ENCODE measurements at regions not wholly inside any gene's neighbourhood (a gene's known extent, or its start where the extent isn't known, plus 50 kb on each side); places are given as distances from the start of the nearest gene placed in this dataset.

- TF ChIP-seq EZH2phosphoT487 (conservative IDR thresholded peaks at IDR 0.05; ENCODE audit: low read length): no peak
- no peak for TF ChIP-seq CTCF (IDR thresholded peaks at IDR 0.05; ENCODE audit: insufficient read depth, low read length, poor library complexity, severe bottlenecking)
- Histone ChIP-seq H3K9me3 (ENCODE audit: insufficient read depth, low read length) (no peaks in the 10 kb centered on the region), H3K4me3 (ENCODE audit: insufficient read depth, low read length, poor library complexity, severe bottlenecking) (no peak overlapping the region), H3F3A (ENCODE audit: insufficient read depth) (no peaks in the 10 kb centered on the region), H4K20me1 (ENCODE audit: low read depth, low read length) (no peaks in the 10 kb centered on the region), H3K79me2 (ENCODE audit: insufficient read depth, low read length) (no peaks in the 10 kb centered on the region), H3K27ac (ENCODE audit: low read depth, low read length) (no peak overlapping the region), H3K4me2 (ENCODE audit: low read depth, low read length, poor library complexity, severe bottlenecking) (no peak overlapping the region), H3K36me3 (ENCODE audit: low read length) (no peaks in the 10 kb centered on the region), H3K27me3 (ENCODE audit: low read length) (no peaks in the 10 kb centered on the region), H2AFZ (ENCODE audit: low read depth, low read length, severe bottlenecking) (no peak overlapping the region), H3K9ac (ENCODE audit: low read length) (no peak overlapping the region), H3K9me2 (replicated peaks; ENCODE audit: insufficient read depth, low read length) (no peaks in the 10 kb centered on the region)
Observed at GRCh38 chr12:24111616-24112015, 162.1 kb upstream of the SOX5 start.

GRCh38 chr12:24111086-24111485 lies 161.6 kb upstream of the SOX5 start:
- TF ChIP-seq CTCF (IDR thresholded peaks at IDR 0.05; ENCODE audit: insufficient read depth, low read length, poor library complexity, severe bottlenecking) (no peak), EZH2phosphoT487 (conservative IDR thresholded peaks at IDR 0.05; ENCODE audit: low read length) (no peak)
- Histone ChIP-seq H3K4me2 (ENCODE audit: low read depth, low read length, poor library complexity, severe bottlenecking) (no peak overlapping the region), H3K9me2 (replicated peaks; ENCODE audit: insufficient read depth, low read length) (no peaks in the 10 kb centered on the region), H3K27ac (ENCODE audit: low read depth, low read length) (no peak overlapping the region), H3K27me3 (ENCODE audit: low read length) (no peaks in the 10 kb centered on the region), H3K9ac (ENCODE audit: low read length) (no peak overlapping the region), H2AFZ (ENCODE audit: low read depth, low read length, severe bottlenecking) (no peak overlapping the region), H3K4me3 (ENCODE audit: insufficient read depth, low read length, poor library complexity, severe bottlenecking) (no peak overlapping the region), H3K79me2 (ENCODE audit: insufficient read depth, low read length) (no peaks in the 10 kb centered on the region), H4K20me1 (ENCODE audit: low read depth, low read length) (no peaks in the 10 kb centered on the region), H3F3A (ENCODE audit: insufficient read depth) (no peaks in the 10 kb centered on the region), H3K36me3 (ENCODE audit: low read length) (no peaks in the 10 kb centered on the region), H3K9me3 (ENCODE audit: insufficient read depth, low read length) (no peaks in the 10 kb centered on the region)

- Histone ChIP-seq H3K36me3 (ENCODE audit: low read length) (no peaks in the 10 kb centered on the region), H3K9me3 (ENCODE audit: insufficient read depth, low read length) (no peaks in the 10 kb centered on the region), H3K79me2 (ENCODE audit: insufficient read depth, low read length) (no peaks in the 10 kb centered on the region), H3K4me2 (ENCODE audit: low read depth, low read length, poor library complexity, severe bottlenecking) (no peak overlapping the region), H3K27me3 (ENCODE audit: low read length) (no peaks in the 10 kb centered on the region), H3K4me3 (ENCODE audit: insufficient read depth, low read length, poor library complexity, severe bottlenecking) (no peak overlapping the region), H3F3A (ENCODE audit: insufficient read depth) (no peaks in the 10 kb centered on the region), H3K9ac (ENCODE audit: low read length) (no peak overlapping the region), H2AFZ (ENCODE audit: low read depth, low read length, severe bottlenecking) (no peak overlapping the region), H4K20me1 (ENCODE audit: low read depth, low read length) (no peaks in the 10 kb centered on the region), H3K9me2 (replicated peaks; ENCODE audit: insufficient read depth, low read length) (no peaks in the 10 kb centered on the region), H3K27ac (ENCODE audit: low read depth, low read length) (no peak overlapping the region)
- TF ChIP-seq EZH2phosphoT487 (conservative IDR thresholded peaks at IDR 0.05; ENCODE audit: low read length): no peak
- peak; percentile 15 for TF ChIP-seq CTCF (IDR thresholded peaks at IDR 0.05; ENCODE audit: insufficient read depth, low read length, poor library complexity, severe bottlenecking)
Observed at GRCh38 chr12:24109381-24110039, 160.0 kb upstream of the SOX5 start.
